WTC11 (cell line): ENCODE measurements at regions not wholly inside any gene's neighbourhood (a gene's known extent, or its start where the extent isn't known, plus 50 kb on each side); places are given as distances from the start of the nearest gene placed in this dataset.

Experiments used
- ATAC-seq: fragments of 200-7000 bp; cut with Tn5 transposase; 2 replicates; pipeline ENCODE4 v1.10.0; 2021; ENCODE audit warnings: mild to moderate bottlenecking, moderate library complexity
- CTCF ChIA-PET: fragments of 300-600 bp; sonication (Branson Sonifier 250); formaldehyde crosslinking; loops from one replicate; lab custom pipeline; 2021; ENCODE audit warnings: antibody characterized with exemption; lab: Charles Lee
- POLR2A ChIA-PET: fragments of 350-600 bp; sonication (Branson Sonifier 250); formaldehyde crosslinking; loops from one replicate; lab custom pipeline; 2021; ENCODE audit warnings: antibody characterized with exemption; lab: Charles Lee
- DNase-seq: peaks from one replicate; pipeline ENCODE4 v3.0.0; 2021; ENCODE audit warnings: low spot score
- H3K27ac Mint-ChIP-seq: 2 replicates; pipeline ENCODE4 v1.8.0; 2021; ENCODE audit warnings: mixed read lengths
- H3K27me3 Mint-ChIP-seq: 2 replicates; pipeline ENCODE4 v1.8.0; 2021; ENCODE audit warnings: low read depth, mild to moderate bottlenecking, moderate library complexity, mixed read lengths
- H3K36me3 Mint-ChIP-seq: 2 replicates; pipeline ENCODE4 v1.8.0; 2021; ENCODE audit warnings: mixed read lengths
- H3K4me1 Mint-ChIP-seq: 2 replicates; pipeline ENCODE4 v1.8.0; 2022; ENCODE audit warnings: mixed read lengths
- H3K4me3 Mint-ChIP-seq: 2 replicates; pipeline ENCODE4 v1.8.0; 2021; ENCODE audit warnings: mild to moderate bottlenecking, moderate library complexity, mixed read lengths
- H3K9me3 Mint-ChIP-seq: 2 replicates; pipeline ENCODE4 v1.8.0; 2021; ENCODE audit warnings: mixed read lengths
- ATF2 ChIP-seq: sonication (generic); formaldehyde crosslinking; IDR thresholded peaks from 2 replicates; pipeline ENCODE4 v1.8.1; 2022; ENCODE audit warnings: low read depth, missing genetic modification reagents, borderline replicate concordance
- ATF6 ChIP-seq: sonication (generic); formaldehyde crosslinking; IDR thresholded peaks from 2 replicates; pipeline ENCODE4 v1.8.1; 2023; ENCODE audit warnings: mild to moderate bottlenecking, missing genetic modification reagents
- ELF4 ChIP-seq: sonication (generic); formaldehyde crosslinking; IDR thresholded peaks from 2 replicates; pipeline ENCODE4 v1.8.1; 2022; ENCODE audit warnings: low read depth, mild to moderate bottlenecking, moderate library complexity, missing genetic modification reagents
- ESRRA ChIP-seq: sonication (generic); formaldehyde crosslinking; IDR thresholded peaks from 2 replicates; pipeline ENCODE4 v1.8.1; 2022; ENCODE audit warnings: mild to moderate bottlenecking, missing genetic modification reagents, borderline replicate concordance
- JUN ChIP-seq: sonication (generic); formaldehyde crosslinking; IDR thresholded peaks from 2 replicates; pipeline ENCODE4 v1.8.0; 2023; ENCODE audit warnings: mild to moderate bottlenecking, missing genetic modification reagents
- MLX ChIP-seq: sonication (generic); formaldehyde crosslinking; IDR thresholded peaks from 2 replicates; pipeline ENCODE4 v1.8.1; 2023; ENCODE audit warnings: mild to moderate bottlenecking, missing genetic modification reagents, moderate library complexity
- MXD4 ChIP-seq: fragments of 250-450 bp; sonication (Bioruptor Pico); IDR thresholded peaks from 2 replicates; pipeline ENCODE4 v1.8.0; 2021; ENCODE audit warnings: mild to moderate bottlenecking, moderate library complexity, borderline replicate concordance
- NFE2L1 ChIP-seq: sonication (generic); formaldehyde crosslinking; IDR thresholded peaks from 2 replicates; pipeline ENCODE4 v1.8.1; 2023; ENCODE audit warnings: missing genetic modification reagents
- NR1H2 ChIP-seq: sonication (generic); formaldehyde crosslinking; IDR thresholded peaks from 2 replicates; pipeline ENCODE4 v1.9.0; 2021; ENCODE audit warnings: mild to moderate bottlenecking, moderate library complexity, missing genetic modification reagents
- NR2C2 ChIP-seq: sonication (generic); formaldehyde crosslinking; IDR thresholded peaks from 2 replicates; pipeline ENCODE4 v1.8.0; 2022; ENCODE audit warnings: mild to moderate bottlenecking, missing genetic modification reagents
- OVOL2 ChIP-seq: fragments of 250-450 bp; sonication (Bioruptor Pico); IDR thresholded peaks from 2 replicates; pipeline ENCODE4 v1.9.0; 2021; ENCODE audit warnings: mild to moderate bottlenecking, borderline replicate concordance
- SOX15 ChIP-seq: fragments of 250-450 bp; sonication (Bioruptor Pico); IDR thresholded peaks from 2 replicates; pipeline ENCODE4 v1.9.0; 2021; ENCODE audit warnings: mild to moderate bottlenecking
- TCF7 ChIP-seq: sonication (generic); formaldehyde crosslinking; IDR thresholded peaks from 2 replicates; pipeline ENCODE4 v1.8.0; 2022; ENCODE audit warnings: mild to moderate bottlenecking, low read depth, missing genetic modification reagents, moderate library complexity
- ZNF121 ChIP-seq: sonication (generic); formaldehyde crosslinking; IDR thresholded peaks from 2 replicates; pipeline ENCODE4 v1.8.0; 2023; ENCODE audit warnings: missing genetic modification reagents
- ZNF219 ChIP-seq: sonication (generic); formaldehyde crosslinking; IDR thresholded peaks from 2 replicates; pipeline ENCODE4 v1.8.0; 2023; ENCODE audit warnings: missing genetic modification reagents, mild to moderate bottlenecking, borderline replicate concordance
- ZNF416 ChIP-seq: fragments of 250-450 bp; sonication (Bioruptor Pico); IDR thresholded peaks from 2 replicates; pipeline ENCODE4 v1.9.0; 2021; ENCODE audit warnings: mild to moderate bottlenecking, inconsistent platforms
- ZNF423 ChIP-seq: fragments of 250-450 bp; sonication (Bioruptor Pico); IDR thresholded peaks from 2 replicates; pipeline ENCODE4 v2.1.2; 2022; ENCODE audit warnings: mild to moderate bottlenecking, moderate library complexity
- ZNF671 ChIP-seq: fragments of 250-450 bp; sonication (Bioruptor Pico); IDR thresholded peaks from 2 replicates; pipeline ENCODE4 v1.8.0; 2021; ENCODE audit warnings: mild to moderate bottlenecking
- TF ChIP-seq, protein P1 (sequence below): sonication (generic); formaldehyde crosslinking; IDR thresholded peaks from 2 replicates; pipeline ENCODE4 v1.8.1; 2023; ENCODE audit warnings: mild to moderate bottlenecking, missing genetic modification reagents, moderate library complexity
- TF ChIP-seq, protein P2 (sequence below): sonication (generic); formaldehyde crosslinking; IDR thresholded peaks from 2 replicates; pipeline ENCODE4 v1.8.0; 2022; ENCODE audit warnings: mild to moderate bottlenecking, missing genetic modification reagents
- TF ChIP-seq, protein P3 (sequence below): sonication (generic); formaldehyde crosslinking; IDR thresholded peaks from 2 replicates; pipeline ENCODE4 v1.8.1; 2022; ENCODE audit warnings: mild to moderate bottlenecking, missing genetic modification reagents, moderate library complexity, borderline replicate concordance
- TF ChIP-seq, protein P4 (sequence below): fragments of 250-450 bp; sonication (Bioruptor Pico); IDR thresholded peaks from 2 replicates; pipeline ENCODE4 v1.9.0; 2021; ENCODE audit warnings: mild to moderate bottlenecking, borderline replicate concordance

GRCh38 chr7:11243739-11244138 is 270.1 kb downstream of the PHF14 start:
- no peak for ATAC-seq
- POLR2A ChIA-PET: no interaction called here
- Mint-ChIP-seq H3K4me3 (no peak overlapping the region), H3K4me1 (peaks cover 9% of the 10 kb centered on the region), H3K27me3 (no peaks in the 10 kb centered on the region; the same call in 1 of the 2 replicates), H3K27ac (no peak overlapping the region), H3K36me3 (no peaks in the 10 kb centered on the region), H3K9me3 (no peaks in the 10 kb centered on the region)
- CTCF ChIA-PET: no interaction called here
- TF ChIP-seq ZNF219 (CRISPR knock-in tag): no peak
- DNase-seq: no peak

DNA sequence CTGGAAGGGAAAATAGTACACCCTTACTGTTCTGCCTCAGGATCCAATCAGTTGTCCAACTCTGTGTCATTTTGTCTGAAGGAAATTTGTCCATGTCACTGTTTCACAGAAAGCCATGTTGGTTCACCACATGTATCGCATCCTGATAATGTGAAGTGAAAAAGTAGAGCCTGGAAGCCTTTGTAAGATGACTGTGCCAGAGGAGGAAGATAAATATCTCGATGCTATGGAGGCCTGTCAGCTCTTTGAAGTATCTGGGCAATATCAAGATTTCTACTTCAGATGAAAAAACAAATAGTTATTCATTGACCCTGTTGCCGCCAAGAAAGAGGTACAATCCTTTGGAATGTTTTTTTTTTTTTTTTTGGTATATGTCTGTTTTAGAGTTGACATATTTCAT is 270.5 kb downstream of the PHF14 start:
- peaks cover 9% of the 10 kb centered on the region for H3K4me1 Mint-ChIP-seq
- no peak overlapping the region for H3K27ac Mint-ChIP-seq
- TF ChIP-seq MXD4 (CRISPR knock-in tag) (no peak), ATF2 (CRISPR knock-in tag) (no peak), ESRRA (CRISPR knock-in tag) (no peak), OVOL2 (CRISPR knock-in tag) (no peak), ZNF423 (CRISPR knock-in tag) (no peak), SOX15 (CRISPR knock-in tag) (no peak), ZNF671 (CRISPR knock-in tag) (no peak), JUN (no peak), TCF7 (CRISPR knock-in tag) (no peak), ATF6 (CRISPR knock-in tag) (no peak), ZNF416 (CRISPR knock-in tag) (no peak), NR2C2 (CRISPR knock-in tag) (no peak)
- TF ChIP-seq, protein P1, sequence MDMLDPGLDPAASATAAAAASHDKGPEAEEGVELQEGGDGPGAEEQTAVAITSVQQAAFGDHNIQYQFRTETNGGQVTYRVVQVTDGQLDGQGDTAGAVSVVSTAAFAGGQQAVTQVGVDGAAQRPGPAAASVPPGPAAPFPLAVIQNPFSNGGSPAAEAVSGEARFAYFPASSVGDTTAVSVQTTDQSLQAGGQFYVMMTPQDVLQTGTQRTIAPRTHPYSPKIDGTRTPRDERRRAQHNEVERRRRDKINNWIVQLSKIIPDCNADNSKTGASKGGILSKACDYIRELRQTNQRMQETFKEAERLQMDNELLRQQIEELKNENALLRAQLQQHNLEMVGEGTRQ: no peak
- TF ChIP-seq, protein P2, sequence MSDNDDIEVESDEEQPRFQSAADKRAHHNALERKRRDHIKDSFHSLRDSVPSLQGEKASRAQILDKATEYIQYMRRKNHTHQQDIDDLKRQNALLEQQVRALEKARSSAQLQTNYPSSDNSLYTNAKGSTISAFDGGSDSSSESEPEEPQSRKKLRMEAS: no peak
- TF ChIP-seq, protein P3, sequence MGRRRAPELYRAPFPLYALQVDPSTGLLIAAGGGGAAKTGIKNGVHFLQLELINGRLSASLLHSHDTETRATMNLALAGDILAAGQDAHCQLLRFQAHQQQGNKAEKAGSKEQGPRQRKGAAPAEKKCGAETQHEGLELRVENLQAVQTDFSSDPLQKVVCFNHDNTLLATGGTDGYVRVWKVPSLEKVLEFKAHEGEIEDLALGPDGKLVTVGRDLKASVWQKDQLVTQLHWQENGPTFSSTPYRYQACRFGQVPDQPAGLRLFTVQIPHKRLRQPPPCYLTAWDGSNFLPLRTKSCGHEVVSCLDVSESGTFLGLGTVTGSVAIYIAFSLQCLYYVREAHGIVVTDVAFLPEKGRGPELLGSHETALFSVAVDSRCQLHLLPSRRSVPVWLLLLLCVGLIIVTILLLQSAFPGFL (CRISPR knock-in tag): no peak
- no peak overlapping the region for H3K4me3 Mint-ChIP-seq
- no peak for ATAC-seq
- H3K9me3 Mint-ChIP-seq: no peaks in the 10 kb centered on the region
- no peak for DNase-seq
- H3K27me3 Mint-ChIP-seq: no peaks in the 10 kb centered on the region; the same call in 1 of the 2 replicates
- CTCF ChIA-PET: no interaction called here
- POLR2A ChIA-PET: no interaction called here
- H3K36me3 Mint-ChIP-seq: no peaks in the 10 kb centered on the region

GRCh38 chr7:11247545-11247944 is 273.9 kb downstream of the PHF14 start:
- H3K27me3 Mint-ChIP-seq: no peaks in the 10 kb centered on the region; the same call in 1 of the 2 replicates
- ATAC-seq: no peak
- no peaks in the 10 kb centered on the region for H3K9me3 Mint-ChIP-seq
- no peak overlapping the region for H3K27ac Mint-ChIP-seq
- no peak for DNase-seq
- ChIA-PET POLR2A (no interaction called here), CTCF (no interaction called here)
- no peaks in the 10 kb centered on the region for H3K4me1 Mint-ChIP-seq
- no peaks in the 10 kb centered on the region for H3K36me3 Mint-ChIP-seq
- H3K4me3 Mint-ChIP-seq: no peak overlapping the region
- TF ChIP-seq NR1H2 (no peak), ZNF121 (no peak), NFE2L1 (CRISPR knock-in tag) (no peak), MLX (CRISPR knock-in tag) (no peak), MXD4 (CRISPR knock-in tag) (no peak), ELF4 (CRISPR knock-in tag) (no peak)
- TF ChIP-seq, protein P4, sequence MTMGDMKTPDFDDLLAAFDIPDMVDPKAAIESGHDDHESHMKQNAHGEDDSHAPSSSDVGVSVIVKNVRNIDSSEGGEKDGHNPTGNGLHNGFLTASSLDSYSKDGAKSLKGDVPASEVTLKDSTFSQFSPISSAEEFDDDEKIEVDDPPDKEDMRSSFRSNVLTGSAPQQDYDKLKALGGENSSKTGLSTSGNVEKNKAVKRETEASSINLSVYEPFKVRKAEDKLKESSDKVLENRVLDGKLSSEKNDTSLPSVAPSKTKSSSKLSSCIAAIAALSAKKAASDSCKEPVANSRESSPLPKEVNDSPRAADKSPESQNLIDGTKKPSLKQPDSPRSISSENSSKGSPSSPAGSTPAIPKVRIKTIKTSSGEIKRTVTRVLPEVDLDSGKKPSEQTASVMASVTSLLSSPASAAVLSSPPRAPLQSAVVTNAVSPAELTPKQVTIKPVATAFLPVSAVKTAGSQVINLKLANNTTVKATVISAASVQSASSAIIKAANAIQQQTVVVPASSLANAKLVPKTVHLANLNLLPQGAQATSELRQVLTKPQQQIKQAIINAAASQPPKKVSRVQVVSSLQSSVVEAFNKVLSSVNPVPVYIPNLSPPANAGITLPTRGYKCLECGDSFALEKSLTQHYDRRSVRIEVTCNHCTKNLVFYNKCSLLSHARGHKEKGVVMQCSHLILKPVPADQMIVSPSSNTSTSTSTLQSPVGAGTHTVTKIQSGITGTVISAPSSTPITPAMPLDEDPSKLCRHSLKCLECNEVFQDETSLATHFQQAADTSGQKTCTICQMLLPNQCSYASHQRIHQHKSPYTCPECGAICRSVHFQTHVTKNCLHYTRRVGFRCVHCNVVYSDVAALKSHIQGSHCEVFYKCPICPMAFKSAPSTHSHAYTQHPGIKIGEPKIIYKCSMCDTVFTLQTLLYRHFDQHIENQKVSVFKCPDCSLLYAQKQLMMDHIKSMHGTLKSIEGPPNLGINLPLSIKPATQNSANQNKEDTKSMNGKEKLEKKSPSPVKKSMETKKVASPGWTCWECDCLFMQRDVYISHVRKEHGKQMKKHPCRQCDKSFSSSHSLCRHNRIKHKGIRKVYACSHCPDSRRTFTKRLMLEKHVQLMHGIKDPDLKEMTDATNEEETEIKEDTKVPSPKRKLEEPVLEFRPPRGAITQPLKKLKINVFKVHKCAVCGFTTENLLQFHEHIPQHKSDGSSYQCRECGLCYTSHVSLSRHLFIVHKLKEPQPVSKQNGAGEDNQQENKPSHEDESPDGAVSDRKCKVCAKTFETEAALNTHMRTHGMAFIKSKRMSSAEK: no peak
- TF ChIP-seq, protein P3 (CRISPR knock-in tag): no peak
